ENCODE measurements at regions not wholly inside any gene's neighbourhood (a gene's known extent, or its start where the extent isn't known, plus 50 kb on each side); places are given as distances from the start of the nearest gene placed in this dataset.

DNA sequence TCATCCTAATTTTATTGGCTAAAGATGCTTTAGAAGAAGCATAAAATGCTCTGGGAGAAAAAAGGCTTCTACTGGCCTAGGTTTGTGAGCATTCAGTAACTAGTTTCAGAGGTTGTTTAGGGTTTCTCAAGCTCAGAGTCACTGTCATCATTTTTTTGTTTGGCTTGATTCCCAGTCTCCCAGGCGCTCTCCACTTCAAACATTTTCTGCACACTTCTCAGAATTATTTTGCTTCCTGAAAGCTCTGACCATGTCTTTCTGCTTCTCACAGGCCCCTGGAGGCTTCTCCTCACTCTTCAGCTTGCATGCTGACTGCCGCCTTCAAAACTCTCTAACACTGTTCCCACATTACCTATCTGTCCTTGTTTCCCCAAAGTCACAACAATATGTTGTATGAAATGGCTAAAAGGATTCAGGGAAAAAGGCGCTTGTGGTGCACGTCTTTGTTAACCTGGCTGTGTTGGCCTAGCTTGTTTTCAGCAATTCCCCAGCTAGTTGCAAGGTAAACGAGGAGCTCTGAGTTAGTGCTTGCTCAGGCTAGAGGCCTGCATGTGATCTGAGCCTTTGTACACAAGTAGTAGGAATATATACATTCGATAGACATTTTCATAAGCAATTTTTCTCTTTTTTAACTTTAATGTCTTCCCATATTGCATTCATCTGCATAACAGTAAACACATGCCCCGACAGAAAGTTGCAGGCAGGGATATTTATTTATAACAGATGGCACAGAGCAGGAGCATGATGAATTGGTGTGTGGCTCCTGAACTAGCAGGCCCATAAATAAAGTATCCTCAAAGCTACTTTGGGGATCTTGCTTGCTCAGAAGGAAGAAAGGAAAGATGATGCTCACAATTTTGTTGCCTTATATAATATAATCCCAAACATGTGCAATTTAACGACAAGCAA, 129.2 kb upstream of the DPH6 start (continued):
- TF ChIP-seq, protein P1, sequence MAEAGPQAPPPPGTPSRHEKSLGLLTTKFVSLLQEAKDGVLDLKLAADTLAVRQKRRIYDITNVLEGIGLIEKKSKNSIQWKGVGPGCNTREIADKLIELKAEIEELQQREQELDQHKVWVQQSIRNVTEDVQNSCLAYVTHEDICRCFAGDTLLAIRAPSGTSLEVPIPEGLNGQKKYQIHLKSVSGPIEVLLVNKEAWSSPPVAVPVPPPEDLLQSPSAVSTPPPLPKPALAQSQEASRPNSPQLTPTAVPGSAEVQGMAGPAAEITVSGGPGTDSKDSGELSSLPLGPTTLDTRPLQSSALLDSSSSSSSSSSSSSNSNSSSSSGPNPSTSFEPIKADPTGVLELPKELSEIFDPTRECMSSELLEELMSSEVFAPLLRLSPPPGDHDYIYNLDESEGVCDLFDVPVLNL (CRISPR knock-in tag; IDR thresholded peaks at IDR 0.05; ENCODE audit: low read depth), result no peak
- no peak for TF ChIP-seq HDGF (IDR thresholded peaks at IDR 0.05)
- no peak for TF ChIP-seq HEY1 (CRISPR knock-in tag; IDR thresholded peaks at IDR 0.05; ENCODE audit: borderline replicate concordance)
- TF ChIP-seq RFX7 (CRISPR knock-in tag; IDR thresholded peaks at IDR 0.05), result no peak
- no peak for TF ChIP-seq KLF13 (tag; IDR thresholded peaks at IDR 0.05; ENCODE audit: borderline replicate concordance, low read depth)
- TF ChIP-seq RBM34 (IDR thresholded peaks at IDR 0.05; ENCODE audit: borderline replicate concordance, insufficient read depth, low read length), result no peak
- TF ChIP-seq, protein P2, sequence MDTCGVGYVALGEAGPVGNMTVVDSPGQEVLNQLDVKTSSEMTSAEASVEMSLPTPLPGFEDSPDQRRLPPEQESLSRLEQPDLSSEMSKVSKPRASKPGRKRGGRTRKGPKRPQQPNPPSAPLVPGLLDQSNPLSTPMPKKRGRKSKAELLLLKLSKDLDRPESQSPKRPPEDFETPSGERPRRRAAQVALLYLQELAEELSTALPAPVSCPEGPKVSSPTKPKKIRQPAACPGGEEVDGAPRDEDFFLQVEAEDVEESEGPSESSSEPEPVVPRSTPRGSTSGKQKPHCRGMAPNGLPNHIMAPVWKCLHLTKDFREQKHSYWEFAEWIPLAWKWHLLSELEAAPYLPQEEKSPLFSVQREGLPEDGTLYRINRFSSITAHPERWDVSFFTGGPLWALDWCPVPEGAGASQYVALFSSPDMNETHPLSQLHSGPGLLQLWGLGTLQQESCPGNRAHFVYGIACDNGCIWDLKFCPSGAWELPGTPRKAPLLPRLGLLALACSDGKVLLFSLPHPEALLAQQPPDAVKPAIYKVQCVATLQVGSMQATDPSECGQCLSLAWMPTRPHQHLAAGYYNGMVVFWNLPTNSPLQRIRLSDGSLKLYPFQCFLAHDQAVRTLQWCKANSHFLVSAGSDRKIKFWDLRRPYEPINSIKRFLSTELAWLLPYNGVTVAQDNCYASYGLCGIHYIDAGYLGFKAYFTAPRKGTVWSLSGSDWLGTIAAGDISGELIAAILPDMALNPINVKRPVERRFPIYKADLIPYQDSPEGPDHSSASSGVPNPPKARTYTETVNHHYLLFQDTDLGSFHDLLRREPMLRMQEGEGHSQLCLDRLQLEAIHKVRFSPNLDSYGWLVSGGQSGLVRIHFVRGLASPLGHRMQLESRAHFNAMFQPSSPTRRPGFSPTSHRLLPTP (IDR thresholded peaks at IDR 0.05; ENCODE audit: borderline replicate concordance, extremely low read depth, insufficient read length), result no peak
- no peak for TF ChIP-seq GATA2 (CRISPR knock-in tag; IDR thresholded peaks at IDR 0.05)
- no peak for TF ChIP-seq ZKSCAN3 (CRISPR knock-in tag; IDR thresholded peaks at IDR 0.05)
- 0 out of 2 replicates have a peak, but pooled peaks have one; percentile 56 for TF ChIP-seq NFRKB (IDR thresholded peaks at IDR 0.05; ENCODE audit: low read depth)
- TF ChIP-seq GTF2F1 (IDR thresholded peaks at IDR 0.05; ENCODE audit: low read depth, low read length), result no peak
- TF ChIP-seq, protein P3, sequence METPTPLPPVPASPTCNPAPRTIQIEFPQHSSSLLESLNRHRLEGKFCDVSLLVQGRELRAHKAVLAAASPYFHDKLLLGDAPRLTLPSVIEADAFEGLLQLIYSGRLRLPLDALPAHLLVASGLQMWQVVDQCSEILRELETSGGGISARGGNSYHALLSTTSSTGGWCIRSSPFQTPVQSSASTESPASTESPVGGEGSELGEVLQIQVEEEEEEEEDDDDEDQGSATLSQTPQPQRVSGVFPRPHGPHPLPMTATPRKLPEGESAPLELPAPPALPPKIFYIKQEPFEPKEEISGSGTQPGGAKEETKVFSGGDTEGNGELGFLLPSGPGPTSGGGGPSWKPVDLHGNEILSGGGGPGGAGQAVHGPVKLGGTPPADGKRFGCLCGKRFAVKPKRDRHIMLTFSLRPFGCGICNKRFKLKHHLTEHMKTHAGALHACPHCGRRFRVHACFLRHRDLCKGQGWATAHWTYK (CRISPR knock-in tag; IDR thresholded peaks at IDR 0.05), result no peak
- no peak for TF ChIP-seq SRSF3 (IDR thresholded peaks at IDR 0.05; ENCODE audit: insufficient read depth, low read length)
- TF ChIP-seq RBBP5 (IDR thresholded peaks at IDR 0.05; ENCODE audit: borderline replicate concordance, insufficient read depth, low read length, poor library complexity, severe bottlenecking), result peak; percentile 33
- TF ChIP-seq SRF (CRISPR knock-in tag; IDR thresholded peaks at IDR 0.05), result no peak
